ENCODE measurements at regions not wholly inside any gene's neighbourhood (a gene's known extent, or its start where the extent isn't known, plus 50 kb on each side); places are given as distances from the start of the nearest gene placed in this dataset.

- DNase-seq (ENCODE audit: low read depth in 1 of 2, low spot score in 1 of 2): no peak
Observed at GRCh38 chr16:85254051-85254450, 141.8 kb upstream of the CIBAR2 start.

- no peak for DNase-seq (ENCODE audit: low read depth in 1 of 2, low spot score in 1 of 2)
Observed at GRCh38 chr16:85254921-85255320, 142.6 kb upstream of the CIBAR2 start.

GRCh38 chr16:85255777-85256176 lies 143.5 kb upstream of the CIBAR2 start:
- DNase-seq (ENCODE audit: low read depth in 1 of 2, low spot score in 1 of 2): no peak

GRCh38 chr16:85256190-85256739 lies 144.0 kb upstream of the CIBAR2 start:
- no peak for DNase-seq (ENCODE audit: low read depth in 1 of 2, low spot score in 1 of 2)

GRCh38 chr16:85257483-85257882 lies 145.2 kb upstream of the CIBAR2 start:
- DNase-seq (ENCODE audit: low read depth in 1 of 2, low spot score in 1 of 2): no peak

GRCh38 chr16:85258166-85258565 lies 145.9 kb upstream of the CIBAR2 start:
- DNase-seq (ENCODE audit: low read depth in 1 of 2, low spot score in 1 of 2): no peak

- no peak for DNase-seq (ENCODE audit: low read depth in 1 of 2, low spot score in 1 of 2)
Observed at GRCh38 chr16:85258629-85259028, 146.4 kb upstream of the CIBAR2 start.

GRCh38 chr16:85259115-85259831 lies 147.0 kb upstream of the CIBAR2 start:
- no peak for DNase-seq (ENCODE audit: low read depth in 1 of 2, low spot score in 1 of 2)

- DNase-seq (ENCODE audit: low read depth in 1 of 2, low spot score in 1 of 2): no peak
Observed at GRCh38 chr16:85259832-85260167, 147.5 kb upstream of the CIBAR2 start.

- no peak for DNase-seq (ENCODE audit: low read depth in 1 of 2, low spot score in 1 of 2)
Observed at GRCh38 chr16:85261204-85261603, 148.9 kb upstream of the CIBAR2 start.

- DNase-seq (ENCODE audit: low read depth in 1 of 2, low spot score in 1 of 2): no peak
Observed at GRCh38 chr16:85261657-85262557, 149.6 kb upstream of the CIBAR2 start.

GRCh38 chr16:85262558-85263238 lies 150.4 kb upstream of the CIBAR2 start:
- DNase-seq (ENCODE audit: low read depth in 1 of 2, low spot score in 1 of 2): no peak

GRCh38 chr16:85263239-85263585 lies 150.9 kb upstream of the CIBAR2 start:
- no peak for DNase-seq (ENCODE audit: low read depth in 1 of 2, low spot score in 1 of 2)

- no peak for DNase-seq (ENCODE audit: low read depth in 1 of 2, low spot score in 1 of 2)
Observed at GRCh38 chr16:85264752-85265151, 152.5 kb upstream of the CIBAR2 start.

- DNase-seq (ENCODE audit: low read depth in 1 of 2, low spot score in 1 of 2): no peak
Observed at GRCh38 chr16:85265161-85265784, 153.0 kb upstream of the CIBAR2 start.

GRCh38 chr16:85265810-85266209 lies 153.5 kb upstream of the CIBAR2 start:
- no peak for DNase-seq (ENCODE audit: low read depth in 1 of 2, low spot score in 1 of 2)

- DNase-seq (ENCODE audit: low read depth in 1 of 2, low spot score in 1 of 2): no peak
Observed at GRCh38 chr16:85266857-85267256, 154.6 kb upstream of the CIBAR2 start.

- no peak for DNase-seq (ENCODE audit: low read depth in 1 of 2, low spot score in 1 of 2)
Observed at GRCh38 chr16:85267414-85267945, 155.2 kb upstream of the CIBAR2 start.

- no peak for DNase-seq (ENCODE audit: low read depth in 1 of 2, low spot score in 1 of 2)
Observed at GRCh38 chr16:85269165-85269564, 156.9 kb upstream of the CIBAR2 start.

GRCh38 chr16:85270374-85270773 lies 158.1 kb upstream of the CIBAR2 start:
- DNase-seq (ENCODE audit: low read depth in 1 of 2, low spot score in 1 of 2): no peak

GRCh38 chr16:85271198-85271597 lies 158.9 kb upstream of the CIBAR2 start:
- no peak for DNase-seq (ENCODE audit: low read depth in 1 of 2, low spot score in 1 of 2)

Measured in activated T-helper 1 cell treated with anti-CD3 and anti-CD28 coated beads, Interleukin-2, amount 50 U/mL, for 16 hours (primary cell).